GM04503 (cell line): ENCODE measurements at regions not wholly inside any gene's neighbourhood (a gene's known extent, or its start where the extent isn't known, plus 50 kb on each side); places are given as distances from the start of the nearest gene placed in this dataset.

ENCODE experiments used
- DNase-seq: peaks from one replicate; pipeline ENCODE4 v3.0.0-alpha.2; 2012; ENCODE audit warnings: low read depth

GRCh38 chr4:127151941-127152340, 480.8 kb upstream of the INTU start:
- DNase-seq = no peak

GRCh38 chr4:127155116-127155515, 477.6 kb upstream of the INTU start:
- no peak for DNase-seq

DNA sequence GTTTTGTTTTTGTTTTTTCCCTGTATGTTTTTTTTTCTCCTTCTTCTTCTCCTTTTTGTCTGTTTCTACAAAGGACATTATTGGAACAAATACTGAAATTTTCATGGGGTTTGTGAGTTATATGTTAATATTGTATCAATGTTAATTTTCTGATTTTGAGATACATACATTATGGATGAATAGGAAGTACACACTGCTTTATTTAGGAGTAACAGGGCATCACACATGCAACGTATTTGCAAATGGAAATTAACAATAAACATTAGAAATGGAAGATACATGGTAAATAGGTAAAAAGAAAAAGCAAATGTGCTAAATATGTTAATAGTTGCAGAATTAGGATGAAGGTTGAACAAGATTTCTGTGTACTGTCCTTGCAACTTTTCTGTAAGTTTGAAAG, 477.2 kb upstream of the INTU start:
- DNase-seq = no peak

- DNase-seq = peak; percentile 76
Measured at GRCh38 chr4:127162741-127163140, 470.0 kb upstream of the INTU start.

DNA sequence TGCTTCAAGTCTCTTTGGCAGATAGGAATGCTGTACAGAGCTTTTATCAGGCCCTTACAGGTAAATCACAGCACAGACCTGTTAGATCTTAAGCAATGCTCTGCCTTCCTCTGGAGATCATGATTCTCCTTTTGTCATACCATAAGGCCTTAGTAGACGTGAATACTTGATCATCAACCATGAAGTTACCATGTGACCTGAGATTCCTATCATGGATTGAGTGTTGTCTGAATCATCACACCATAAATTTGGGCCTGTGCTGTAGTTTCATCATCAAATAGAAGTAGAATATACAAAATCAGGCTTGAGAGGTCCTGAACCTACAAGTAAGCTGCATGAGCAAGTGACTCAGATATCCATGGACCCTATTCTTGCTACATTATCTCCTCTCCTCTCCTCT, 466.8 kb upstream of the INTU start:
- no peak for DNase-seq

DNA sequence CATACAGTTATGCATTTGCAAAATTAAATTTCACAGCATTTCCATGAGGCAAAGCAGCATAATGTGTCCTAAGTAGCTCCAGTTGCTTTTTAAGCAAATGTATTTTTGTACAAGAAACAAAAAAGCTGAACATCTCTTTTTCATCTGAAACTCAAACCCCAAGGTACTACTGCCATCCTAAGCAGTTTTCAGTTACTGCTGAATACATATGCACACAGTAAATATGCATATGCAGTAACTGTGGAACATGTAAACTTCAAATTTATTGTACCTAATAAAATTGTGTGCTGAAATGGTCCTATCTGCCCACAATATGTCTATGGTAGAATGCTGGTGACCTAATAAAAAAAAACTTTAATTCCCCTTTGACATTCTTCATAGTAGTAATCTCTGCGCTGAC, 458.6 kb upstream of the INTU start:
- no peak for DNase-seq

DNA sequence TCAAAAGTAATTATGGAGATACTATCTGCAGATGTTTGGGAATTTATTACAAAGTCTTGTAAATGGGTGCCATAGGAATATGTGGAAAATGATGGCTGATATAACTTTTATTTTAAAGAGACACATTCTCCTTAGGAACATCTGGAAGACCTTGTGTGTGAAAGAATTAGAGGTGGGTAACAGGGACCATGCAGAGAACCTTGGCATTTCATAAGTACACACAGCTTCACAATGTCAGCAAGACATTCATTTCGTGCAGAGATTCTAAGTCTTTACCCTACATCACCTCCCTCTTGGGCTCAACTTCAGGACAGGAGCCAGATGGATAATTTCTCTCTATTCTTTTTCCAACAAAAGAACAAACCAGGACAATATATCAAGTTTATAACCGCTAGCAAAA, 458.1 kb upstream of the INTU start:
- no peak for DNase-seq

DNA sequence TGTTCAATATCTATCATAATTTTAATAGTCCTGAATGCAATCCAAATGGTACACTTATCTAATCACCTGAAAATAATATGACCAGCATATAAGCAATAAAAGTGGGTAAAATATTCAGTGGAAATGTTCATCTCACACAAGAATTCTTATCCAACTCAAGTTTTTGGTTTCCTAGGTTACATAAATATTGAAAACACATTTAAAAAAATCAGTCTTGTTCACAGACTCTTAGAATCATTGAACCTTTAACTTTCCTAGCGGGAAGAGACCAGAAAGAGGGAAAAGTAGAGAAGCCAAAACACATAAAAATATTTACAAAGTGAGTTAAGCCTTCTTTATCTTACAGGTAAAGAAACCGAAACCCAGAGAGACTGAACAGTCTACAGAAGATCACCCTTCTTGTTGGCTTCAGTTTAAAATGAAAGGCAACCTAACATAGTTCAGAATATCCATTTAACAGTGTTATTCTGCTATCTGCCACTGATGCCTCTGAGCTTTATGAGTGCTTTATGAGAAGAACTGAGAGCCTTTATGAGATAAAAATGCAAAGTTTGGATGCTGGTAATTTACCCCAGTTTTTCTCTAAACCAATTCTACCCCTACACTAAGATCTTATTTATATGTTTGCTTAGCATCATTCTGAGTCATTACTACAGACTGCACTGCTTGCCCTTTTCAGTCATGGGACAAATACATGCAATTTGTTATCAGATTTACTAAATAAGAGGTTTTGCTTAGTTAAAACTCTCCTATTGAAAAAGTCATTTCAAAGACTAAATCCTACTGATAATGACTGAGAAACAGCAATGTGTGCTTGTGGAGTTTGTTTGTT, 453.3 kb upstream of the INTU start:
- no peak for DNase-seq

DNA sequence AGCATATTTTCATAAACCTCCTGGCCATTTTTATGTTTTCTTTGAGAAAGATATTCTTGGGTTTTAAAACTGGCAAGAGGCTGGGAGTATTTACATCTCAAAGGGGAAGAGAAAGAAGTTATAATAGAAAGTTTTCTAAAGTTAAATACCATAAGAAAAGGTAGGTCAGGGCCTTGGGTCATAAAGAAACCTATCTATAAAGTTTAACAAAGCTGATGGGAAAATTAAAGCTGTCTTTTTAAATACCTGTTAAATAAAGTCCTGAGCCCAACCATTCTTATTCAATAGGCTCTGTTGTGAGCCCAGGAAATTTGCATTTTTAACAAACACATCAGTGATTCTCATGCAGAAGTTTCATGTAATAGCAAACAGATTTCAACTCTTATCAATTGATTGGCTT, 451.8 kb upstream of the INTU start:
- no peak for DNase-seq

DNA sequence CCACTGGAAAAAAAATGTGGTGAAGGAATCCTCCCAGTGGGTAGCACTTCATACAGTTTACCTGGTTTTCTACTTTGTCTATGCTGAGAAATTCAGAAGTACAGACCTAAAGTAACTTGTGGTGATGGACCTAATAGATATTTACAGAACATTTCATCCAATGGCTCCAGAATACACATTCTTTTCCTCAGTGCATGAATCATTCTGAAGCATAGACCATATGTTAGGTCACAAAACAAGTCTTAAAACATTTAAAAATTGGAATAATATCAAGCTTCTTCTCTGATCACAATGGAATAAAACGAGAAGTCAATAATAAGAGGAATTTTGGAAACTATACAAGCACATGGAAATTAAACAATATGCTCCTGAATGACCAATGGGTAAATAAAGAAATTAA, 450.1 kb upstream of the INTU start:
- DNase-seq = no peak

DNA sequence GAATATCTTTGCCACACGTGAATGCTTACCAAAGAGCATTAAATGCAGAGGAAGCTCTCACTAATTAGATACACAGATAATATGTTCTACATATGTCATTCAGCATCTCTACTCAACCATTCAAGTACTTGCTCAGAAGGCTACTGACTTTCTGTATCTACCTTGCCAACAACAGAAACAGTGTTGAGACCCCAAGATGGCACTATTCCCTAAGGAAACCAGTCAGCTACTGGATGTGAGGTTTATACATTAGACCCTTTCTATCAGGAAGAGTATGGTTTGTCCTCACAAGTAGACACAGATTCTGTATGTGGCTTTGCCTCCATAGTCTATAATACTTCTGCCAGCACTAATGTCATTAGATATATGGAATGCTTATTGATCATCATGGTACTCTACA, 443.9 kb upstream of the INTU start:
- no peak for DNase-seq

GRCh38 chr4:127194281-127194680, 438.5 kb upstream of the INTU start:
- no peak for DNase-seq

DNA sequence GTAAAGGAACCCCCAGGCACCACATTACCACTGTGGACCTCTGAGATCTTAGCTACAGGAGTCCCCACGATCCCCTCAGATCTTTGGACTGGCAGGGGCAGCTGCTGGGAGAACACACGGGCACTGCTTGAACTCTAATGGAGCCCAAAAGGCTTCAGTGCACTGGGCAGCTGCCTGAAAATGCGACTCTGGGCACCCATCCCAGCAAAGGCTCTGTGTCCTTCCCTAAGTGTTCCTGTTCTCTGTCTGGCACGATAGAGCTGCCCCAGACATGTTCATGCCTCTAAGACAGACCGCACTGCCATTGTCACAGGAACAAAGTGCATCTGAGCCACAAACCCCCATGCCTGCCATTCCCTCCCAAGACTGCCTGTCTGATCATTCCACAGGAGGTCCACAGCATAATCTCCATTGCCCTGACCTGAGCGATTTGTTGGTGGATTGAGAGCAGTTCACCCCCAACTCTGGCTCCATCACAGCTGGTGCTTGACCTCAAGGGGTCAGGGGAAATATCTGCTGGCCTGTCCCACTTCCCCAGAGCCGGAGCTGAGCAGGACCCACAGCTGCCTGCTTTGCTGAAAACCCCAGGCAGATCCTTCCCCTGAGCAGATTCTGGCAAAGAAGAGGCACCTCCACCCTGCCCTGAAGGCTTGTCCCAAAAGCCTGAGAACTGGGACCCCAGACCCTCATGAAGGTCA, 436.0 kb upstream of the INTU start:
- no peak for DNase-seq

GRCh38 chr4:127203562-127204200, 429.1 kb upstream of the INTU start:
- DNase-seq = peak; percentile 33

GRCh38 chr4:127204322-127204721, 428.4 kb upstream of the INTU start:
- DNase-seq = no peak

DNA sequence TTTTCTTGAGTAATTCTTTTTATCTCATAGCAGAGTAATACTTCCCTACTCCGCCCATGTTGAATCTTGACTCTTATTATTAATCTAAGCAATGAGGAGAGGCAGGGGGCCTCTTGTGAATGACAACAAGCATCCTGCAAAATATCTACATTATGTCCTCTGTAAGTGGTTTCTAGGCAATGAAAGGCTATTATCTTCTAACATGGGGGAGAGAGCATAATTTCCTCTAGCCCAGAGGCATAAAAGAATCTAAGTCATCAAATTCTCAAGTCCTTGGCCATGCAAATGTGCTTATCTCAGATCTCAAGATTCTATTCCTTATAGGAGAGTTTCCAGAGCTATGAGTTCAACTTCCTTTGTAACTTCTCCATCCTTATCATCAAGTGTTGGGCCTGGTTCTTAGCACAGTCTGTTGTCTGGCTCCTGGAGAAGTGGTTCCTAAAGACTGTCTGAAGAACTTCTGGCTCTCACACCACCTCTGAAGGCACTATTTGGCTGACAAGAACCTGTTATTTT, 423.1 kb upstream of the INTU start:
- DNase-seq = no peak

- no peak for DNase-seq
Measured at GRCh38 chr4:127210893-127211649, 421.7 kb upstream of the INTU start.

GRCh38 chr4:127211650-127212560, 420.9 kb upstream of the INTU start:
- no peak for DNase-seq

- DNase-seq = no peak
Measured at GRCh38 chr4:127212701-127213100, 420.1 kb upstream of the INTU start.

- DNase-seq = no peak
Measured at GRCh38 chr4:127214016-127214415, 418.7 kb upstream of the INTU start.

- no peak for DNase-seq
Measured at GRCh38 chr4:127214931-127215330, 417.8 kb upstream of the INTU start.
